HEK293 (cell line): ENCODE measurements at regions not wholly inside any gene's neighbourhood (a gene's known extent, or its start where the extent isn't known, plus 50 kb on each side); places are given as distances from the start of the nearest gene placed in this dataset.
A peak's percentile ranks its signal among the peaks of the same experiment; 100 is the strongest.

Source experiments
- MZF1 ChIP-seq: fragments of 450-650 bp; formaldehyde crosslinking; IDR thresholded peaks from 2 replicates; pipeline ENCODE4 v1.5.1; 2017; ENCODE audit warnings: missing biosample characterization, missing genetic modification characterization, borderline replicate concordance
- PRDM4 ChIP-seq: fragments of 450-650 bp; formaldehyde crosslinking; IDR thresholded peaks from 2 replicates; pipeline ENCODE4 v1.5.1; 2017; ENCODE audit warnings: missing biosample characterization, missing genetic modification characterization
- RBAK ChIP-seq: fragments of 450-650 bp; formaldehyde crosslinking; IDR thresholded peaks from 2 replicates; pipeline ENCODE4 v1.5.1; 2016; ENCODE audit warnings: missing biosample characterization, missing genetic modification characterization
- SP3 ChIP-seq: fragments of 450-650 bp; formaldehyde crosslinking; IDR thresholded peaks from 2 replicates; pipeline ENCODE4 v1.5.1; 2016; ENCODE audit warnings: missing biosample characterization, missing genetic modification characterization
- TRIM28 ChIP-seq: IDR thresholded peaks from 2 replicates; pipeline ENCODE4 v1.6.1; 2011; ENCODE audit warnings: low read length, control low read depth, borderline replicate concordance
- ZBTB44 ChIP-seq: fragments of 450-650 bp; IDR thresholded peaks from 2 replicates; pipeline ENCODE4 v1.5.1; 2018; ENCODE audit warnings: missing biosample characterization, mild to moderate bottlenecking, missing genetic modification characterization
- ZNF138 ChIP-seq: fragments of 450-650 bp; formaldehyde crosslinking; IDR thresholded peaks from 2 replicates; pipeline ENCODE4 v1.5.1; 2016; ENCODE audit warnings: missing biosample characterization, missing genetic modification characterization, borderline replicate concordance
- ZNF174 ChIP-seq: fragments of 450-650 bp; formaldehyde crosslinking; IDR thresholded peaks from 2 replicates; pipeline ENCODE4 v1.5.0; 2017; ENCODE audit warnings: missing biosample characterization, mild to moderate bottlenecking, missing genetic modification characterization
- ZNF175 ChIP-seq: fragments of 450-650 bp; formaldehyde crosslinking; IDR thresholded peaks from 2 replicates; pipeline ENCODE4 v1.5.1; 2016; ENCODE audit warnings: missing biosample characterization, missing genetic modification characterization
- ZNF214 ChIP-seq: fragments of 450-650 bp; formaldehyde crosslinking; IDR thresholded peaks from 2 replicates; pipeline ENCODE4 v1.5.1; 2017; ENCODE audit warnings: missing biosample characterization, mild to moderate bottlenecking, missing genetic modification characterization, borderline replicate concordance
- ZNF324 ChIP-seq: fragments of 450-650 bp; formaldehyde crosslinking; IDR thresholded peaks from 2 replicates; pipeline ENCODE4 v1.5.1; 2016; ENCODE audit warnings: missing biosample characterization, missing genetic modification characterization
- ZNF416 ChIP-seq: fragments of 450-650 bp; formaldehyde crosslinking; IDR thresholded peaks from 2 replicates; pipeline ENCODE4 v1.5.1; 2016; ENCODE audit warnings: missing biosample characterization, missing genetic modification characterization
- ZNF501 ChIP-seq: fragments of 450-650 bp; formaldehyde crosslinking; IDR thresholded peaks from 2 replicates; pipeline ENCODE4 v1.5.1; 2016; ENCODE audit warnings: missing biosample characterization, missing genetic modification characterization
- ZNF521 ChIP-seq: fragments of 450-650 bp; formaldehyde crosslinking; IDR thresholded peaks from 2 replicates; pipeline ENCODE4 v1.5.1; 2017; ENCODE audit warnings: missing biosample characterization, mild to moderate bottlenecking, missing genetic modification characterization
- ZNF610 ChIP-seq: fragments of 450-650 bp; formaldehyde crosslinking; IDR thresholded peaks from 2 replicates; pipeline ENCODE4 v1.5.1; 2016; ENCODE audit warnings: missing biosample characterization, missing genetic modification characterization, borderline replicate concordance
- ZXDB ChIP-seq: fragments of 450-650 bp; formaldehyde crosslinking; IDR thresholded peaks from 2 replicates; pipeline ENCODE4 v1.5.1; 2016; ENCODE audit warnings: missing biosample characterization, missing genetic modification characterization
- TF ChIP-seq, protein P1 (sequence below): fragments of 450-650 bp; formaldehyde crosslinking; IDR thresholded peaks from 2 replicates; pipeline ENCODE4 v1.5.1; 2017; ENCODE audit warnings: missing biosample characterization, missing genetic modification characterization
- TF ChIP-seq, protein P2 (sequence below): fragments of 450-650 bp; formaldehyde crosslinking; optimal IDR thresholded peaks from 2 replicates; pipeline ENCODE3; 2016; ENCODE audit warnings: missing biosample characterization, mild to moderate bottlenecking, missing genetic modification characterization
- TF ChIP-seq, protein P3 (sequence below): fragments of 450-650 bp; formaldehyde crosslinking; IDR thresholded peaks from 2 replicates; pipeline ENCODE4 v1.5.1; 2016; ENCODE audit warnings: missing biosample characterization, missing genetic modification characterization

GRCh38 chr5:126053630-126054029 is 369.6 kb upstream of the GRAMD2B start (continued):
- TF ChIP-seq, protein P1, sequence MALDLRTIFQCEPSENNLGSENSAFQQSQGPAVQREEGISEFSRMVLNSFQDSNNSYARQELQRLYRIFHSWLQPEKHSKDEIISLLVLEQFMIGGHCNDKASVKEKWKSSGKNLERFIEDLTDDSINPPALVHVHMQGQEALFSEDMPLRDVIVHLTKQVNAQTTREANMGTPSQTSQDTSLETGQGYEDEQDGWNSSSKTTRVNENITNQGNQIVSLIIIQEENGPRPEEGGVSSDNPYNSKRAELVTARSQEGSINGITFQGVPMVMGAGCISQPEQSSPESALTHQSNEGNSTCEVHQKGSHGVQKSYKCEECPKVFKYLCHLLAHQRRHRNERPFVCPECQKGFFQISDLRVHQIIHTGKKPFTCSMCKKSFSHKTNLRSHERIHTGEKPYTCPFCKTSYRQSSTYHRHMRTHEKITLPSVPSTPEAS (tag by site-specific recombination) = no peak
- TF ChIP-seq ZXDB (peak; percentile 52), ZNF175 (tag by site-specific recombination) (no peak), TRIM28 (peak; percentile 15; the same call in 1 of the 2 replicates), ZNF610 (tag by site-specific recombination) (no peak), ZNF324 (tag by site-specific recombination) (no peak), ZNF214 (no peak), ZNF416 (tag by site-specific recombination) (no peak), MZF1 (tag by site-specific recombination) (peak; percentile 64; the same call in 1 of the 2 replicates), ZNF521 (tag by site-specific recombination) (no peak), ZNF174 (tag by site-specific recombination) (no peak), PRDM4 (tag by site-specific recombination) (peak; percentile 81; the same call in 1 of the 2 replicates), ZNF501 (tag by site-specific recombination) (peak; percentile 49; the same call in 1 of the 2 replicates), ZNF138 (tag by site-specific recombination) (no peak), ZBTB44 (tag by site-specific recombination) (peak; percentile 88), RBAK (tag by site-specific recombination) (no peak), SP3 (tag by site-specific recombination) (no peak)
- TF ChIP-seq, protein P2, sequence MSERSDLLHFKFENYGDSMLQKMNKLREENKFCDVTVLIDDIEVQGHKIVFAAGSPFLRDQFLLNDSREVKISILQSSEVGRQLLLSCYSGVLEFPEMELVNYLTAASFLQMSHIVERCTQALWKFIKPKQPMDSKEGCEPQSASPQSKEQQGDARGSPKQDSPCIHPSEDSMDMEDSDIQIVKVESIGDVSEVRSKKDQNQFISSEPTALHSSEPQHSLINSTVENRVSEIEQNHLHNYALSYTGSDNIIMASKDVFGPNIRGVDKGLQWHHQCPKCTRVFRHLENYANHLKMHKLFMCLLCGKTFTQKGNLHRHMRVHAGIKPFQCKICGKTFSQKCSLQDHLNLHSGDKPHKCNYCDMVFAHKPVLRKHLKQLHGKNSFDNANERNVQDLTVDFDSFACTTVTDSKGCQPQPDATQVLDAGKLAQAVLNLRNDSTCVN (tag by site-specific recombination) = no peak
- TF ChIP-seq, protein P3, sequence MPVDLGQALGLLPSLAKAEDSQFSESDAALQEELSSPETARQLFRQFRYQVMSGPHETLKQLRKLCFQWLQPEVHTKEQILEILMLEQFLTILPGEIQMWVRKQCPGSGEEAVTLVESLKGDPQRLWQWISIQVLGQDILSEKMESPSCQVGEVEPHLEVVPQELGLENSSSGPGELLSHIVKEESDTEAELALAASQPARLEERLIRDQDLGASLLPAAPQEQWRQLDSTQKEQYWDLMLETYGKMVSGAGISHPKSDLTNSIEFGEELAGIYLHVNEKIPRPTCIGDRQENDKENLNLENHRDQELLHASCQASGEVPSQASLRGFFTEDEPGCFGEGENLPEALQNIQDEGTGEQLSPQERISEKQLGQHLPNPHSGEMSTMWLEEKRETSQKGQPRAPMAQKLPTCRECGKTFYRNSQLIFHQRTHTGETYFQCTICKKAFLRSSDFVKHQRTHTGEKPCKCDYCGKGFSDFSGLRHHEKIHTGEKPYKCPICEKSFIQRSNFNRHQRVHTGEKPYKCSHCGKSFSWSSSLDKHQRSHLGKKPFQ (tag by site-specific recombination) = peak; percentile 62; the same call in 1 of the 2 replicates
- TF ChIP-seq, all 188 proteins: peak for 32
